ENCODE measurements at regions not wholly inside any gene's neighbourhood (a gene's known extent, or its start where the extent isn't known, plus 50 kb on each side); places are given as distances from the start of the nearest gene placed in this dataset.

- Histone ChIP-seq H2AFZ (ENCODE audit: low read depth, low read length) (no peak overlapping the region), H3K27me3 (ENCODE audit: control insufficient read depth in 1 of 2, insufficient read depth in 1 of 2, low read length in 2 of 2) (peaks cover 7 to 49% of the 10 kb centered on the region in 2 experiments), H3K4me1 (ENCODE audit: control insufficient read depth, insufficient read depth, low read depth, low read length) (no peaks in the 10 kb centered on the region), H3K4me2 (ENCODE audit: low read length, poor library complexity, severe bottlenecking) (no peak overlapping the region), H2BK12ac (ENCODE audit: low read length in 2 of 2) (no peak overlapping the region), H3K4me3 (ENCODE audit: insufficient read depth in 1 of 2, low read depth in 1 of 2, low read length in 2 of 2) (no peak overlapping the region), H3K27ac (ENCODE audit: low read length, poor library complexity, severe bottlenecking) (no peak overlapping the region), H3K18ac (ENCODE audit: low read depth in 1 of 2, low read length in 2 of 2) (no peak overlapping the region), H4K8ac (ENCODE audit: low read length) (no peak overlapping the region), H3K23ac (ENCODE audit: low read length in 2 of 2) (no peak overlapping the region), H2BK5ac (ENCODE audit: low read depth, low read length, poor library complexity, severe bottlenecking) (no peak overlapping the region), H3K4ac (ENCODE audit: low read depth in 1 of 2, low read length in 2 of 2) (no peak overlapping the region), H3K14ac (ENCODE audit: low read length in 2 of 2) (no peak overlapping the region), H3K9me3 (ENCODE audit: control insufficient read depth, low read length) (no peaks in the 10 kb centered on the region), H4K91ac (ENCODE audit: low read length) (no peak overlapping the region), H3K79me1 (replicated peaks; ENCODE audit: low read length, poor library complexity, severe bottlenecking) (no peaks in the 10 kb centered on the region), H2AK5ac (ENCODE audit: low read length, severe bottlenecking) (no peak overlapping the region), H3K36me3 (ENCODE audit: control insufficient read depth in 1 of 2, insufficient read depth in 2 of 2, low read depth in 1 of 2, low read length in 2 of 2) (no peaks in the 10 kb centered on the region), H3K9ac (ENCODE audit: low read length) (no peak overlapping the region), H2BK120ac (ENCODE audit: low read depth, low read length) (no peak overlapping the region), H2BK15ac (ENCODE audit: low read depth, poor library complexity, severe bottlenecking) (no peak overlapping the region)
- DNase-seq: no peak
- 70% methylated on average over 3 of the region's 3 CpGs for WGBS
Observed at GRCh38 chr17:79680318-79680695, 50.4 kb upstream of the ENPP7 start.

DNA sequence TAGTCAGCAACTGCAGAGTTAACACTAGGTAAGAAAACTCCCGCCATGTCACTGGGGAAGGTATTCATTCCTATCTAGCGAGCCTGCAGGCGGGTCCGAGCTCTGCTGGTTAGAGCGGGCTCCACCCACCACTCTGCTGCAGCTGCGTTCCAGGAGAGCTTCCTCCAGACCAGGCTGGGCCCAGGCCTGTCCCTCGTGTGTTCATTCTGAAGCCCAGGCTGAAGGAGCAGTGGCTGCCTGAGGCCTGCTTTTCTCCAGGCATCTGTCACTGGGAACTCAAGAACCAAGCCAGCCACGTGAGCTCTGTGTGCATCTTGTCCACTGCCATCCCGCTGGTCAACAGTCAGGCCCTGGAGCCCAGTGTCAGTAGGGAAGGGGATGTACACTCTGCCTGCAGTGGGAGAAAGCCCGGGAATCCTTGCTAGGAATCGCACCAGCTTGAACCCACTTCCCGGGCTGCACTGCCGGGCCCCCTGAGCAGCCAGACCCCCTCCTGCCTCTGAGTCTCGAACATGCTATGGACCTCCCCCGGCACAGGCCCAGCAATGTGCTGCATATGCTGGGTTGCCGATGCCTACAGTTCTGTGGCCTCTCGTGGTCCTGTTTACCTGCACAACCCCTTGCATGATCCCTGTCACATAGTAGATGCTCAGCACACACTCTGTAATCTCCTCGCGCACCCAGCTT, 51.0 kb upstream of the ENPP7 start:
- Histone ChIP-seq H3K9me3 (ENCODE audit: control insufficient read depth, low read length) (no peaks in the 10 kb centered on the region), H3K18ac (ENCODE audit: low read depth in 1 of 2, low read length in 2 of 2) (no peak overlapping the region), H2AK5ac (ENCODE audit: low read length, severe bottlenecking) (no peak overlapping the region), H3K27me3 (ENCODE audit: control insufficient read depth in 1 of 2, insufficient read depth in 1 of 2, low read length in 2 of 2) (peaks cover 7 to 43% of the 10 kb centered on the region in 2 experiments), H2AFZ (ENCODE audit: low read depth, low read length) (no peak overlapping the region), H3K4me1 (ENCODE audit: control insufficient read depth, insufficient read depth, low read depth, low read length) (no peaks in the 10 kb centered on the region), H2BK15ac (ENCODE audit: low read depth, poor library complexity, severe bottlenecking) (no peak overlapping the region), H3K4me3 (ENCODE audit: insufficient read depth in 1 of 2, low read depth in 1 of 2, low read length in 2 of 2) (no peak overlapping the region), H3K79me1 (replicated peaks; ENCODE audit: low read length, poor library complexity, severe bottlenecking) (no peaks in the 10 kb centered on the region), H4K91ac (ENCODE audit: low read length) (no peak overlapping the region), H3K14ac (ENCODE audit: low read length in 2 of 2) (no peak overlapping the region), H3K27ac (ENCODE audit: low read length, poor library complexity, severe bottlenecking) (no peak overlapping the region), H3K4ac (ENCODE audit: low read depth in 1 of 2, low read length in 2 of 2) (no peak overlapping the region), H2BK120ac (ENCODE audit: low read depth, low read length) (no peak overlapping the region), H4K8ac (ENCODE audit: low read length) (no peak overlapping the region), H2BK5ac (ENCODE audit: low read depth, low read length, poor library complexity, severe bottlenecking) (no peak overlapping the region), H3K9ac (ENCODE audit: low read length) (no peak overlapping the region), H2BK12ac (ENCODE audit: low read length in 2 of 2) (no peak overlapping the region), H3K23ac (ENCODE audit: low read length in 2 of 2) (no peak overlapping the region), H3K36me3 (ENCODE audit: control insufficient read depth in 1 of 2, insufficient read depth in 2 of 2, low read depth in 1 of 2, low read length in 2 of 2) (no peaks in the 10 kb centered on the region), H3K4me2 (ENCODE audit: low read length, poor library complexity, severe bottlenecking) (no peak overlapping the region)
- no peak for DNase-seq
- WGBS: 88% methylated on average over 19 of the region's 19 CpGs

- no peak overlapping the region for H2AK5ac ChIP-seq (ENCODE audit: low read length, severe bottlenecking)
- H3K18ac ChIP-seq (ENCODE audit: low read depth in 1 of 2, low read length in 2 of 2): no peak overlapping the region
- WGBS: 65% methylated on average over 11 of the region's 12 CpGs
- no peak overlapping the region for H3K4ac ChIP-seq (ENCODE audit: low read depth in 1 of 2, low read length in 2 of 2)
- H3K27ac ChIP-seq (ENCODE audit: low read length, poor library complexity, severe bottlenecking): no peak overlapping the region
- H4K91ac ChIP-seq (ENCODE audit: low read length): no peak overlapping the region
- no peaks in the 10 kb centered on the region for H3K79me1 ChIP-seq (replicated peaks; ENCODE audit: low read length, poor library complexity, severe bottlenecking)
- H3K9me3 ChIP-seq (ENCODE audit: control insufficient read depth, low read length): peaks cover 7% of the 10 kb centered on the region
- no peaks in the 10 kb centered on the region for H3K36me3 ChIP-seq (ENCODE audit: control insufficient read depth in 1 of 2, insufficient read depth in 2 of 2, low read depth in 1 of 2, low read length in 2 of 2)
- H3K4me3 ChIP-seq (ENCODE audit: insufficient read depth in 1 of 2, low read depth in 1 of 2, low read length in 2 of 2): no peak overlapping the region
- H3K4me1 ChIP-seq (ENCODE audit: control insufficient read depth, insufficient read depth, low read depth, low read length): no peaks in the 10 kb centered on the region
- no peak overlapping the region for H4K8ac ChIP-seq (ENCODE audit: low read length)
- H3K23ac ChIP-seq (ENCODE audit: low read length in 2 of 2): no peak overlapping the region
- DNase-seq: no peak
- H2BK12ac ChIP-seq (ENCODE audit: low read length in 2 of 2): no peak overlapping the region
- H3K9ac ChIP-seq (ENCODE audit: low read length): no peak overlapping the region
- no peak overlapping the region for H2AFZ ChIP-seq (ENCODE audit: low read depth, low read length)
- H2BK120ac ChIP-seq (ENCODE audit: low read depth, low read length): no peak overlapping the region
- no peak overlapping the region for H2BK5ac ChIP-seq (ENCODE audit: low read depth, low read length, poor library complexity, severe bottlenecking)
- no peak overlapping the region for H3K4me2 ChIP-seq (ENCODE audit: low read length, poor library complexity, severe bottlenecking)
- no peak overlapping the region for H3K14ac ChIP-seq (ENCODE audit: low read length in 2 of 2)
- H2BK15ac ChIP-seq (ENCODE audit: low read depth, poor library complexity, severe bottlenecking): no peak overlapping the region
- H3K27me3 ChIP-seq (ENCODE audit: control insufficient read depth in 1 of 2, insufficient read depth in 1 of 2, low read length in 2 of 2): peaks cover 7 to 34% of the 10 kb centered on the region in 2 experiments
Observed at GRCh38 chr17:79678736-79679255, 51.9 kb upstream of the ENPP7 start.

DNA sequence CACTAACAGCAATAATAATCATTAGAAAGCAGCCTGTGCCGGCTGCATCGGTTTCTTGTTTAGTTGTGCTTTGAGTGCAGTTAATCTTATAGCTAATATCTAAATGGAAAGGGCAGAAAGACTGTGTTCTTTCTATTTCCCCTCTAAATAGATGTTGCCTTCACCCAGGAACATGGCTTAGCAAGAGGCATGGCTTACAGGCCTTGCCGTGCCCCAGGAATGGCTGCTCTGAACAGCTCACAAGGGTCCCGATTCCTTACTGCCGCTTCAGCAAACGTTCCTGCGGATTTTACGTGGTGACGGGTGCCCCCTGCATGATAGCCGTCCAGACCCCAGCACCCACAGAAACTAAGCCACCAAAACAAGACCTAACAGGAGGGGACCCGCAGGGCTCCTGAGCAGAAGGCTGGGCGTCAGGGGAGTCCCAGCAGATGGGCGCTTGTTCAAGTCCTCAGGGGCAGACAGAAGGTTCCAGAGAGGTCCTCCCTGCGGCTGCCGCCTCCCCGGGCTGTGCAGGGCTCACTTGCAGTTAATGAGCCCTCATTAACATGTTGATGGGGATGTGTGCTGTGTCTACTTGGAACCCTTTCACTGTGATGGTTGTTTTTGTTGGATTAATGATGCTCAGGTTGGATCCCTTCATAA, 52.5 kb upstream of the ENPP7 start:
- no peak for DNase-seq
- Histone ChIP-seq H2AFZ (ENCODE audit: low read depth, low read length) (no peak overlapping the region), H2BK120ac (ENCODE audit: low read depth, low read length) (no peak overlapping the region), H3K4me3 (ENCODE audit: insufficient read depth in 1 of 2, low read depth in 1 of 2, low read length in 2 of 2) (no peak overlapping the region), H3K27ac (ENCODE audit: low read length, poor library complexity, severe bottlenecking) (no peak overlapping the region), H4K8ac (ENCODE audit: low read length) (no peak overlapping the region), H3K4me1 (ENCODE audit: control insufficient read depth, insufficient read depth, low read depth, low read length) (no peaks in the 10 kb centered on the region), H3K4me2 (ENCODE audit: low read length, poor library complexity, severe bottlenecking) (no peak overlapping the region), H3K14ac (ENCODE audit: low read length in 2 of 2) (no peak overlapping the region), H2AK5ac (ENCODE audit: low read length, severe bottlenecking) (no peak overlapping the region), H3K4ac (ENCODE audit: low read depth in 1 of 2, low read length in 2 of 2) (no peak overlapping the region), H3K9me3 (ENCODE audit: control insufficient read depth, low read length) (peaks cover 13% of the 10 kb centered on the region), H3K9ac (ENCODE audit: low read length) (no peak overlapping the region), H2BK5ac (ENCODE audit: low read depth, low read length, poor library complexity, severe bottlenecking) (no peak overlapping the region), H3K27me3 (ENCODE audit: control insufficient read depth in 1 of 2, insufficient read depth in 1 of 2, low read length in 2 of 2) (peaks cover 7 to 28% of the 10 kb centered on the region in 2 experiments), H3K36me3 (ENCODE audit: control insufficient read depth in 1 of 2, insufficient read depth in 2 of 2, low read depth in 1 of 2, low read length in 2 of 2) (no peaks in the 10 kb centered on the region), H3K18ac (ENCODE audit: low read depth in 1 of 2, low read length in 2 of 2) (no peak overlapping the region), H4K91ac (ENCODE audit: low read length) (no peak overlapping the region), H3K23ac (ENCODE audit: low read length in 2 of 2) (no peak overlapping the region), H3K79me1 (replicated peaks; ENCODE audit: low read length, poor library complexity, severe bottlenecking) (no peaks in the 10 kb centered on the region), H2BK12ac (ENCODE audit: low read length in 2 of 2) (no peak overlapping the region), H2BK15ac (ENCODE audit: low read depth, poor library complexity, severe bottlenecking) (no peak overlapping the region)
- WGBS: 80% methylated on average over 16 of the region's 16 CpGs
